Activated naive CD4-positive, alpha-beta T cell treated with anti-CD3 and anti-CD28 coated beads, Interleukin-2, amount 50 U/mL, for 24 hours (primary cell): ENCODE measurements at regions not wholly inside any gene's neighbourhood (a gene's known extent, or its start where the extent isn't known, plus 50 kb on each side); places are given as distances from the start of the nearest gene placed in this dataset.
"Not testable (repeated sequence)": the region's sequence is repeated elsewhere in the genome, so short reads cannot be mapped to it uniquely, and the experiment has no call there.

Source experiments
- H3K27ac Mint-ChIP-seq: one replicate; pipeline ENCODE4 v1.8.0; 2021; ENCODE audit warnings: mild to moderate bottlenecking, mixed read lengths
- H3K27me3 Mint-ChIP-seq: one replicate; pipeline ENCODE4 v1.8.0; 2021; ENCODE audit warnings: mixed read lengths
- H3K36me3 Mint-ChIP-seq: one replicate; pipeline ENCODE4 v1.8.0; 2021; ENCODE audit warnings: mixed read lengths
- H3K4me1 Mint-ChIP-seq: one replicate; pipeline ENCODE4 v1.8.0; 2021; ENCODE audit warnings: mixed read lengths
- H3K4me3 Mint-ChIP-seq: one replicate; pipeline ENCODE4 v1.8.0; 2021; ENCODE audit warnings: mild to moderate bottlenecking, mixed read lengths
- H3K9me3 Mint-ChIP-seq: one replicate; pipeline ENCODE4 v1.8.0; 2021; ENCODE audit warnings: mixed read lengths

GRCh38 chr1:56132520-56132919, 446.8 kb downstream of the PLPP3 start:
- no peaks in the 10 kb centered on the region for H3K9me3 Mint-ChIP-seq
- no peak overlapping the region for H3K27ac Mint-ChIP-seq
- no peaks in the 10 kb centered on the region for H3K36me3 Mint-ChIP-seq
- H3K4me1 Mint-ChIP-seq: no peaks in the 10 kb centered on the region
- peaks cover 1% of the 10 kb centered on the region for H3K27me3 Mint-ChIP-seq
- H3K4me3 Mint-ChIP-seq: no peak overlapping the region

GRCh38 chr1:56129837-56130236, 449.5 kb downstream of the PLPP3 start:
- Mint-ChIP-seq H3K27ac (no peak overlapping the region), H3K4me1 (no peaks in the 10 kb centered on the region), H3K4me3 (no peak overlapping the region), H3K27me3 (no peaks in the 10 kb centered on the region), H3K36me3 (no peaks in the 10 kb centered on the region), H3K9me3 (no peaks in the 10 kb centered on the region)

- H3K27me3 Mint-ChIP-seq: no peaks in the 10 kb centered on the region
- no peaks in the 10 kb centered on the region for H3K9me3 Mint-ChIP-seq
- H3K4me1 Mint-ChIP-seq: no peaks in the 10 kb centered on the region
- H3K36me3 Mint-ChIP-seq: no peaks in the 10 kb centered on the region
- no peak overlapping the region for H3K27ac Mint-ChIP-seq
- H3K4me3 Mint-ChIP-seq: no peak overlapping the region
These were observed 454.0 kb downstream of the PLPP3 start for GRCh38 chr1:56125316-56125715.

GRCh38 chr1:56123826-56124225, 455.5 kb downstream of the PLPP3 start:
- H3K4me3 Mint-ChIP-seq: no peak overlapping the region
- no peaks in the 10 kb centered on the region for H3K36me3 Mint-ChIP-seq
- no peaks in the 10 kb centered on the region for H3K9me3 Mint-ChIP-seq
- no peaks in the 10 kb centered on the region for H3K27me3 Mint-ChIP-seq
- no peaks in the 10 kb centered on the region for H3K4me1 Mint-ChIP-seq
- H3K27ac Mint-ChIP-seq: no peak overlapping the region

GRCh38 chr1:56123421-56123820, 455.9 kb downstream of the PLPP3 start:
- H3K4me3 Mint-ChIP-seq: no peak overlapping the region
- H3K27me3 Mint-ChIP-seq: no peaks in the 10 kb centered on the region
- no peak overlapping the region for H3K27ac Mint-ChIP-seq
- H3K4me1 Mint-ChIP-seq: no peaks in the 10 kb centered on the region
- H3K9me3 Mint-ChIP-seq: no peaks in the 10 kb centered on the region
- H3K36me3 Mint-ChIP-seq: no peaks in the 10 kb centered on the region

GRCh38 chr1:56120021-56120420, 459.3 kb downstream of the PLPP3 start:
- Mint-ChIP-seq H3K27ac (no peak overlapping the region), H3K27me3 (no peaks in the 10 kb centered on the region), H3K36me3 (no peaks in the 10 kb centered on the region), H3K9me3 (peaks cover 9% of the 10 kb centered on the region), H3K4me3 (no peak overlapping the region), H3K4me1 (no peaks in the 10 kb centered on the region)

- not testable (repeated sequence) for H3K27ac Mint-ChIP-seq, H3K9me3 Mint-ChIP-seq, H3K4me3 Mint-ChIP-seq, H3K36me3 Mint-ChIP-seq, H3K4me1 Mint-ChIP-seq, H3K27me3 Mint-ChIP-seq
These were observed 460.7 kb downstream of the PLPP3 start for GRCh38 chr1:56118676-56119075.

- Mint-ChIP-seq H3K27me3 (no peaks in the 10 kb centered on the region), H3K4me1 (no peaks in the 10 kb centered on the region), H3K27ac (no peak overlapping the region), H3K4me3 (no peak overlapping the region), H3K9me3 (peaks cover 11% of the 10 kb centered on the region), H3K36me3 (no peaks in the 10 kb centered on the region)
These were observed 463.7 kb downstream of the PLPP3 start for GRCh38 chr1:56115701-56116100.

GRCh38 chr1:56113679-56114078, 465.7 kb downstream of the PLPP3 start:
- Mint-ChIP-seq H3K9me3 (peaks cover 16% of the 10 kb centered on the region), H3K4me1 (no peaks in the 10 kb centered on the region), H3K36me3 (no peaks in the 10 kb centered on the region), H3K4me3 (no peak overlapping the region), H3K27me3 (no peaks in the 10 kb centered on the region), H3K27ac (no peak overlapping the region)

- no peak overlapping the region for H3K27ac Mint-ChIP-seq
- H3K4me1 Mint-ChIP-seq: no peaks in the 10 kb centered on the region
- peaks cover 16% of the 10 kb centered on the region for H3K9me3 Mint-ChIP-seq
- H3K4me3 Mint-ChIP-seq: no peak overlapping the region
- H3K27me3 Mint-ChIP-seq: no peaks in the 10 kb centered on the region
- no peaks in the 10 kb centered on the region for H3K36me3 Mint-ChIP-seq
These were observed 472.1 kb downstream of the PLPP3 start for GRCh38 chr1:56107275-56107638.

GRCh38 chr1:56106531-56107274, 472.7 kb downstream of the PLPP3 start:
- Mint-ChIP-seq H3K27ac (no peak overlapping the region), H3K36me3 (no peaks in the 10 kb centered on the region), H3K4me3 (no peak overlapping the region), H3K4me1 (no peaks in the 10 kb centered on the region), H3K27me3 (no peaks in the 10 kb centered on the region), H3K9me3 (peaks cover 16% of the 10 kb centered on the region)

- Mint-ChIP-seq H3K9me3 (peaks cover 11% of the 10 kb centered on the region), H3K36me3 (no peaks in the 10 kb centered on the region), H3K4me1 (no peaks in the 10 kb centered on the region), H3K27ac (no peak overlapping the region), H3K4me3 (no peak overlapping the region), H3K27me3 (no peaks in the 10 kb centered on the region)
These were observed 474.0 kb downstream of the PLPP3 start for GRCh38 chr1:56105397-56105796.

- Mint-ChIP-seq H3K9me3 (no peaks in the 10 kb centered on the region), H3K36me3 (no peaks in the 10 kb centered on the region), H3K4me1 (no peaks in the 10 kb centered on the region), H3K27ac (peak overlapping the region; percentile 63), H3K4me3 (no peak overlapping the region), H3K27me3 (no peaks in the 10 kb centered on the region)
These were observed 479.5 kb downstream of the PLPP3 start for GRCh38 chr1:56099766-56100265.

GRCh38 chr1:56098946-56099345, 480.4 kb downstream of the PLPP3 start:
- Mint-ChIP-seq H3K4me3 (no peak overlapping the region), H3K36me3 (no peaks in the 10 kb centered on the region), H3K27ac (no peak overlapping the region), H3K4me1 (no peaks in the 10 kb centered on the region), H3K27me3 (no peaks in the 10 kb centered on the region), H3K9me3 (no peaks in the 10 kb centered on the region)

GRCh38 chr1:56097713-56098112, 481.6 kb downstream of the PLPP3 start:
- H3K36me3 Mint-ChIP-seq: no peaks in the 10 kb centered on the region
- no peak overlapping the region for H3K4me3 Mint-ChIP-seq
- no peaks in the 10 kb centered on the region for H3K27me3 Mint-ChIP-seq
- H3K4me1 Mint-ChIP-seq: no peaks in the 10 kb centered on the region
- no peak overlapping the region for H3K27ac Mint-ChIP-seq
- no peaks in the 10 kb centered on the region for H3K9me3 Mint-ChIP-seq

- Mint-ChIP-seq H3K4me3 (no peak overlapping the region), H3K9me3 (no peaks in the 10 kb centered on the region), H3K27me3 (no peaks in the 10 kb centered on the region), H3K36me3 (no peaks in the 10 kb centered on the region), H3K27ac (no peak overlapping the region), H3K4me1 (no peaks in the 10 kb centered on the region)
These were observed 483.4 kb downstream of the PLPP3 start for GRCh38 chr1:56095696-56096665.
